H9 (cell line): ENCODE measurements at regions not wholly inside any gene's neighbourhood (a gene's known extent, or its start where the extent isn't known, plus 50 kb on each side); places are given as distances from the start of the nearest gene placed in this dataset.

Experiments
- DNase-seq: peaks from one replicate; pipeline ENCODE4 v3.0.0-alpha.2; 2017
- H2AFZ ChIP-seq: one replicate; pipeline ENCODE4 v1.6.1; 2013; ENCODE audit warnings: mild to moderate bottlenecking, low read length, control low read depth, moderate library complexity
- H2AK5ac ChIP-seq: 2 replicates; pipeline ENCODE4 v1.6.1; 2013; ENCODE audit warnings: low read length, control low read depth, mixed read lengths; ENCODE audit not compliant: insufficient read length
- H2BK120ac ChIP-seq: one replicate; pipeline ENCODE4 v1.6.1; 2013; ENCODE audit warnings: low read depth, mild to moderate bottlenecking, low read length, control low read depth, inconsistent platforms; ENCODE audit not compliant: poor library complexity, severe bottlenecking
- H2BK12ac ChIP-seq: 2 replicates; pipeline ENCODE4 v1.6.1; 2013; ENCODE audit warnings: low read length, control low read depth, mixed read lengths, low read depth; ENCODE audit not compliant: insufficient read length
- H2BK15ac ChIP-seq: 2 replicates; pipeline ENCODE4 v1.6.1; 2013; ENCODE audit warnings: low read depth, low read length, control low read depth
- H2BK20ac ChIP-seq: one replicate; pipeline ENCODE4 v1.6.1; 2013; ENCODE audit warnings: low read depth, mild to moderate bottlenecking, low read length, control low read depth, inconsistent platforms; ENCODE audit not compliant: poor library complexity, severe bottlenecking
- H2BK5ac ChIP-seq: 2 replicates; pipeline ENCODE4 v1.6.1; 2013; ENCODE audit warnings: low read length, control low read depth, mixed read lengths; ENCODE audit not compliant: insufficient read length
- H3K14ac ChIP-seq: 2 replicates; pipeline ENCODE4 v1.6.1; 2013; ENCODE audit warnings: low read length, control low read depth; ENCODE audit not compliant: insufficient read depth
- H3K18ac ChIP-seq: 2 replicates; pipeline ENCODE4 v1.6.1; 2013; ENCODE audit warnings: low read depth, mild to moderate bottlenecking, mixed read lengths, low read length, control low read depth; ENCODE audit not compliant: insufficient read length
- H3K23ac ChIP-seq: 2 replicates; pipeline ENCODE4 v1.6.1; 2013; ENCODE audit warnings: low read length, control low read depth, mixed read lengths, low read depth; ENCODE audit not compliant: insufficient read length
- H3K23me2 ChIP-seq: 2 replicates; pipeline ENCODE4 v1.6.1; 2013; ENCODE audit warnings: low read depth, mild to moderate bottlenecking, mixed read lengths, low read length, control low read depth; ENCODE audit not compliant: insufficient read length, poor library complexity, severe bottlenecking
- H3K27ac ChIP-seq: 2 replicates; pipeline ENCODE4 v1.5.1; 2013; ENCODE audit warnings: low read length, control low read depth, mixed read lengths, low read depth; ENCODE audit not compliant: insufficient read length
- H3K27me3 ChIP-seq: 2 replicates; pipeline ENCODE4 v1.6.1; 2013; ENCODE audit warnings: low read length, control low read depth, inconsistent platforms; ENCODE audit not compliant: insufficient read depth
- H3K4ac ChIP-seq: 2 replicates; pipeline ENCODE4 v1.6.1; 2013; ENCODE audit warnings: low read depth, mild to moderate bottlenecking, control low read depth, inconsistent platforms, low read length, moderate library complexity
- H3K4me1 ChIP-seq: 2 replicates; pipeline ENCODE4 v1.6.1; 2013; ENCODE audit warnings: low read length, control low read depth, inconsistent platforms; ENCODE audit not compliant: insufficient read depth
- H3K4me2 ChIP-seq: 2 replicates; pipeline ENCODE4 v1.6.1; 2013; ENCODE audit warnings: low read length, control low read depth, mixed read lengths; ENCODE audit not compliant: insufficient read length, insufficient read depth
- H3K56ac ChIP-seq: 2 replicates; pipeline ENCODE4 v1.6.1; 2013; ENCODE audit warnings: low read depth, mild to moderate bottlenecking, mixed read lengths, low read length, control low read depth; ENCODE audit not compliant: insufficient read length
- H3K79me1 ChIP-seq: 2 replicates; pipeline ENCODE4 v1.6.1; 2013; ENCODE audit warnings: low read depth, mild to moderate bottlenecking, moderate library complexity, low read length, control low read depth, inconsistent platforms; ENCODE audit not compliant: insufficient read depth, poor library complexity, severe bottlenecking
- H3K79me2 ChIP-seq: 2 replicates; pipeline ENCODE4 v1.6.1; 2013; ENCODE audit warnings: low read length, control low read depth, inconsistent platforms; ENCODE audit not compliant: insufficient read depth
- H3K9ac ChIP-seq: 2 replicates; pipeline ENCODE4 v1.6.1; 2013; ENCODE audit warnings: low read length, control low read depth, mixed read lengths; ENCODE audit not compliant: insufficient read length; ENCODE audit errors: extremely low read depth
- H3K9me3 ChIP-seq: one replicate; pipeline ENCODE4 v1.6.1; 2013; ENCODE audit warnings: low read depth, low read length, inconsistent platforms; ENCODE audit not compliant: control insufficient read depth
- H3T11ph ChIP-seq: one replicate; pipeline ENCODE4 v1.6.1; 2013; ENCODE audit warnings: mild to moderate bottlenecking, low read length, control low read depth, inconsistent platforms
- H4K20me1 ChIP-seq: one replicate; pipeline ENCODE4 v1.6.1; 2013; ENCODE audit not compliant: control insufficient read depth, insufficient read length, insufficient read depth
- H4K5ac ChIP-seq: 2 replicates; pipeline ENCODE4 v1.6.1; 2013; ENCODE audit warnings: low read depth, mild to moderate bottlenecking, mixed read lengths, low read length, control low read depth; ENCODE audit not compliant: insufficient read length
- H4K8ac ChIP-seq: replicated peaks from 2 replicates; pipeline ENCODE4 v1.6.1; 2013; ENCODE audit warnings: low read length, control low read depth, mixed read lengths, low read depth; ENCODE audit not compliant: insufficient read length
- H4K91ac ChIP-seq: 2 replicates; pipeline ENCODE4 v1.6.1; 2013; ENCODE audit warnings: low read depth, mild to moderate bottlenecking, moderate library complexity, mixed read lengths, low read length, control low read depth; ENCODE audit not compliant: insufficient read length
- H3K27ac Mint-ChIP-seq, 3 experiments: 2 replicates in 2 of 3; 3 replicates in 1 of 3; pipeline ENCODE4 v1.8.0; 2020 to 2021; ENCODE audit warnings: mixed read lengths in 3 of 3, mild to moderate bottlenecking in 1 of 3, moderate library complexity in 1 of 3
- H3K27me3 Mint-ChIP-seq: 2 replicates; pipeline ENCODE4 v1.8.0; 2021; ENCODE audit warnings: low read depth, mild to moderate bottlenecking, moderate library complexity, mixed read lengths
- H3K36me3 Mint-ChIP-seq, 3 experiments: 2 replicates in 2 of 3; 3 replicates in 1 of 3; pipeline ENCODE4 v1.8.0; 2020 to 2021; ENCODE audit warnings: low read depth in 3 of 3, mixed read lengths in 3 of 3; ENCODE audit not compliant: insufficient read depth in 1 of 3
- H3K4me1 Mint-ChIP-seq, 2 experiments: 2 replicates each; pipeline ENCODE4 v1.8.0; 2020; ENCODE audit warnings: mixed read lengths in 2 of 2
- H3K4me3 Mint-ChIP-seq, 2 experiments: 2 replicates in 1 of 2; 3 replicates in 1 of 2; pipeline ENCODE4 v1.8.0; 2020 to 2021; ENCODE audit warnings: mild to moderate bottlenecking in 2 of 2, mixed read lengths in 2 of 2, moderate library complexity in 1 of 2
- H3K9me3 Mint-ChIP-seq, 2 experiments: 2 replicates in 1 of 2; 3 replicates in 1 of 2; pipeline ENCODE4 v1.8.0; 2020; ENCODE audit warnings: mild to moderate bottlenecking in 2 of 2, mixed read lengths in 2 of 2, moderate library complexity in 1 of 2
- CTCF ChIP-seq: fragments of 200-600 bp; sonication (generic); conservative IDR thresholded peaks from 3 replicates; pipeline ENCODE4 v1.8.0; 2021; ENCODE audit warnings: antibody characterized with exemption, mild to moderate bottlenecking
- WGBS: extraction: QIAGEN DNeasy Blood & Tissue Kit; methylation state at CpG from one replicate; pipeline ENCODE4 v1.1.7; 2013; ENCODE audit warnings: missing lambda C conversion rate, low lambda C conversion rate, mixed read lengths; ENCODE audit not compliant: insufficient read length; ENCODE audit errors: extremely low coverage; 5-methylcytosine and 5-hydroxymethylcytosine counted together

GRCh38 chr5:82804155-82804690, 273.0 kb downstream of the TMEM167A start:
- WGBS: no CpG with 5 or more reads among the region's 3 CpGs
- no peaks in the 10 kb centered on the region for H3K79me2 ChIP-seq
- no peak overlapping the region for H3K4me2 ChIP-seq
- H2BK12ac ChIP-seq: no peak overlapping the region
- Mint-ChIP-seq H3K27me3 (no peaks in the 10 kb centered on the region), H3K27ac (peak overlapping the region; percentile 21 to 41 (median 23); a peak in 2 of 7 replicates), H3K9me3 (no peaks in the 10 kb centered on the region; a peak in 1 of 5 replicates), H3K36me3 (no peaks in the 10 kb centered on the region; a peak in 2 of 7 replicates), H3K4me3 (no peak overlapping the region; a peak in 1 of 5 replicates), H3K4me1 (peaks cover 8 to 10% of the 10 kb centered on the region in 2 experiments)
- H3K9ac ChIP-seq: no peak overlapping the region
- no peak overlapping the region for H2BK120ac ChIP-seq
- no peak overlapping the region for H3K56ac ChIP-seq
- no peak overlapping the region for H4K8ac ChIP-seq
- no peaks in the 10 kb centered on the region for H3K23me2 ChIP-seq
- H4K20me1 ChIP-seq: no peaks in the 10 kb centered on the region
- no peaks in the 10 kb centered on the region for H3K27me3 ChIP-seq
- H3K23ac ChIP-seq: no peak overlapping the region
- no peak overlapping the region for H2AK5ac ChIP-seq
- DNase-seq: no peak
- H3K14ac ChIP-seq: no peak overlapping the region
- H2AFZ ChIP-seq: no peak overlapping the region
- no peaks in the 10 kb centered on the region for H3K79me1 ChIP-seq
- H2BK5ac ChIP-seq: no peak overlapping the region
- H3T11ph ChIP-seq: no peak overlapping the region
- H3K18ac ChIP-seq: no peak overlapping the region
- no peak overlapping the region for H3K27ac ChIP-seq
- no peak overlapping the region for H4K5ac ChIP-seq
- H3K4me1 ChIP-seq: no peaks in the 10 kb centered on the region; the same call in 1 of the 2 replicates
- TF ChIP-seq CTCF: no peak
- H3K4ac ChIP-seq: no peak overlapping the region
- H3K9me3 ChIP-seq: no peaks in the 10 kb centered on the region
- H4K91ac ChIP-seq: no peak overlapping the region
- no peak overlapping the region for H2BK20ac ChIP-seq
- H2BK15ac ChIP-seq: no peak overlapping the region
